ENCODE measurements at regions not wholly inside any gene's neighbourhood (a gene's known extent, or its start where the extent isn't known, plus 50 kb on each side); places are given as distances from the start of the nearest gene placed in this dataset.
A peak's percentile ranks its signal among the peaks of the same experiment; 100 is the strongest.

DNA sequence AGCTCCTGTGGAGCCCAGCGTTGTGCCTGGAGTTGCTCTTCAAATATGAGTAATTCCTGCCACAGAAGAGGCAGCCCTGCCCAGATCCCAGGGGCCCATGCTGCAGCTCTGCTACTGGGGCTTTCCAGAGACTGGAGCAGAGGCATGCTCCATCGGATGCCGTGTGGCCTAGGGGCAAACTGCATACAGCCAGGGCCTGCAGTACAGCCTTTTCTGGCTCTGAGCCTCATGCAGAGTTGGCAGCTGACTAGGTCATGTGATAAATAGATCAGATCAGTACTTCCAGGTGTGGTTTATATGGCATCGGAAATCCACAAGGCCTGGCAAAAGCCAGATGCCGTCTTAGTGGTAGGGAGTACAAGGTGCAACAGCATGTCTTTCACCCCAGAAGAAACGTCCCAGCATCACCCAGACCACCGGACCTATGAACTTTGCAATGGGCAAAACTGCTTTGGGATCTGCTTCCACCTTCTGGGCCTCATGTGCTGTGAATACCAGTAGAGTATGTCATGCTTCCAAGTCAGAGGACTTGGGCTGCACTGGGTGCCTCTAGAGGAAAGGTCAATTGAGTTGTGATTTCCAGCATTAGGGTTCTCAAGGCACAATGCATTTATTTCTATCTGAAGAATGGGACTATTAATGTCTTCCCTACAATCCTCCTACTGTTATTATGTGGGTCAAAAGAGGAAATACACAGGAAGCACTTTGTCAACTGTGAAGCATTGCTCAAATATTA lies 250.7 kb upstream of the ZNF32 start:
- no peak for DNase-seq (ENCODE audit: low spot score)

DNA sequence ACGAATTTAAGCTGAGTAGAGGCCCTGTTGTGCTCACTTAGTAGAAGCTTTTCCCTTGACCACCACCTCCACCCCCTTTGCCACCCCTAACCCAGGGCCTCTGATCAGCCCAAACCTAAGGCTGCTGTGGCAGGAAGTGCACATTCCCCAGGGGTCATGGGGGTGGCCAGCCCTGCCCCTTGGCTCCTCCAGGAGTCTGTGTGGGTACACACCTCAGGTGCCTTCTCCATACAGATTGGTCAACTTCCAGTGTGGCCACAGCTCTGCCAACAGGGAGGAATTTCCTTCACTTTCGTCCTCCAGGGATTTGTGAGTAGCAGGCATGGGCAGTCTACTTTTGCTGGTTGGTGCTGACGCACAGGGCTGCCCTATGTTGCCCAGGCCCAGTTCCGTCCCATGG lies 249.9 kb upstream of the ZNF32 start:
- DNase-seq (ENCODE audit: low spot score) = no peak

- no peak for DNase-seq (ENCODE audit: low spot score)
Measured at GRCh38 chr10:43897765-43898419, 249.2 kb upstream of the ZNF32 start.

- DNase-seq (ENCODE audit: low spot score) = no peak
Measured at GRCh38 chr10:43892062-43892770, 243.5 kb upstream of the ZNF32 start.

GRCh38 chr10:43891241-43891640 lies 242.6 kb upstream of the ZNF32 start:
- DNase-seq (ENCODE audit: low spot score) = no peak

DNA sequence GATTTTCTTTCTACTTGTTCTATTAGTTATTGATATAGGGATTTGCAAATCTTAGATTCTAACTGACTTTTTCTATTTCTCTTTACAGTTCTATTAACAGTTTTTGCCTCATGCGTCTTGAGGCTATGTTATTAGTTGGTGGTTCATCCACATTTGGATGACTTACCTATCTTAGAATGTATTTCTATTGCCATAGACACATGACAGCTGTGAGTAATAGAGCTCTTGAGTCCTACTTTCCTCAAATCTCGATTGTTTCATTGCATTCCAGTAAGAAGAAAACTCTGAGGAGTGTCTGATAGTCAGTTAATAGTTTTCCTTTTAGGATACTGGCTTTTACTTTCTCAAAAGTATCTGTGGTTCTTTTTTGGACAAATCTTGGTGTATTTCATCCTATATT lies 241.4 kb upstream of the ZNF32 start:
- DNase-seq (ENCODE audit: low spot score) = peak; percentile 23

GRCh38 chr10:43888586-43888985 lies 239.9 kb upstream of the ZNF32 start:
- DNase-seq (ENCODE audit: low spot score) = no peak

GRCh38 chr10:43885842-43886241 lies 237.2 kb upstream of the ZNF32 start:
- DNase-seq (ENCODE audit: low spot score) = no peak

- no peak for DNase-seq (ENCODE audit: low spot score)
Measured at GRCh38 chr10:43885252-43885651, 236.6 kb upstream of the ZNF32 start.

GRCh38 chr10:43884501-43885105 lies 235.9 kb upstream of the ZNF32 start:
- DNase-seq (ENCODE audit: low spot score) = no peak

GRCh38 chr10:43882711-43883110 lies 234.0 kb upstream of the ZNF32 start:
- DNase-seq (ENCODE audit: low spot score) = no peak

GRCh38 chr10:43881657-43882056 lies 233.0 kb upstream of the ZNF32 start:
- DNase-seq (ENCODE audit: low spot score) = no peak

DNA sequence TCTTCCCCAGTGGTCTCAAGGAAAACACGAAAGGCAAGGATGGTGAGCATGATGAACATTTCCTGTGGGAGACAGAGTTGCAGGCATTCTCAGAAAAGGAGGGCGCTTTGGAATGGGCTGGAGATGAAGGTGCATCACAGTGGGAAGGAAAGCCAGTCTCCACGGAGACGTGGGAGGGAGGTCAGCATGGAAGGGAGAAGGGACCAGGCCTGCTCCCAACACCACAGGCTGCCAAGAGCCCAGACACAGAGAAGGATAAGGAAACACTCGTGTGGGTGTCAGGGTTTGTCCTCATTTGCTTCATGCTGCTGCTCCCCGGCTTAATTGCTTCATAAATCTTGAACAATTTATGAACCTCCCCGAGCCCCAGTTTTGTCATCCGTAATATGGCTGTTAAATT lies 231.5 kb upstream of the ZNF32 start:
- no peak for DNase-seq (ENCODE audit: low spot score)

DNA sequence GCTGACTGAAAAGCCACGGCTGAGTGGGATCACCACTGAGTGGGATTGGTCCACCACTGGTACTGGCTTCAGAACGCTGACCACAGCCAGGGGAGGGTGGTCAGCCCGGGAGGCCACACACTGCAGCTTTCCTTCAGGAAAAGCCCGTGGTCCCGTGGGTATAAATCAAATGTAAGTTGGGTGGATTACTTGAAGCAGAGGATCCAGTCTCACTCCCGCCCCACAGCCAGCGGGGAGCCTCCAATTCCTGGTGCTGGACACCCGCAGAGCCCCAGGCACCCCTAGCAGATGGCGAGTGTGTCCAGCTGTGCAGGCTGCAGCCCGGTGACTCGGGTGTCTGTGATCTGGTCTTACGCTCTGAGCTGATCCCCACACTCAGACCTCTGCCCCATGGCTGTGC lies 231.1 kb upstream of the ZNF32 start:
- no peak for DNase-seq (ENCODE audit: low spot score)

- DNase-seq (ENCODE audit: low spot score) = no peak
Measured at GRCh38 chr10:43879162-43879561, 230.5 kb upstream of the ZNF32 start.

GRCh38 chr10:43878386-43878785 lies 229.7 kb upstream of the ZNF32 start:
- no peak for DNase-seq (ENCODE audit: low spot score)

GRCh38 chr10:43876976-43877375 lies 228.3 kb upstream of the ZNF32 start:
- DNase-seq (ENCODE audit: low spot score) = no peak

GRCh38 chr10:43874984-43875383 lies 226.3 kb upstream of the ZNF32 start:
- DNase-seq (ENCODE audit: low spot score) = no peak

GRCh38 chr10:43873717-43874116 lies 225.0 kb upstream of the ZNF32 start:
- DNase-seq (ENCODE audit: low spot score) = no peak

GRCh38 chr10:43872644-43873043 lies 224.0 kb upstream of the ZNF32 start:
- no peak for DNase-seq (ENCODE audit: low spot score)

- DNase-seq (ENCODE audit: low spot score) = no peak
Measured at GRCh38 chr10:43871545-43871944, 222.9 kb upstream of the ZNF32 start.

- DNase-seq (ENCODE audit: low spot score) = no peak
Measured at GRCh38 chr10:43870968-43871439, 222.3 kb upstream of the ZNF32 start.
